ENCODE measurements at regions not wholly inside any gene's neighbourhood (a gene's known extent, or its start where the extent isn't known, plus 50 kb on each side); places are given as distances from the start of the nearest gene placed in this dataset.

DNA sequence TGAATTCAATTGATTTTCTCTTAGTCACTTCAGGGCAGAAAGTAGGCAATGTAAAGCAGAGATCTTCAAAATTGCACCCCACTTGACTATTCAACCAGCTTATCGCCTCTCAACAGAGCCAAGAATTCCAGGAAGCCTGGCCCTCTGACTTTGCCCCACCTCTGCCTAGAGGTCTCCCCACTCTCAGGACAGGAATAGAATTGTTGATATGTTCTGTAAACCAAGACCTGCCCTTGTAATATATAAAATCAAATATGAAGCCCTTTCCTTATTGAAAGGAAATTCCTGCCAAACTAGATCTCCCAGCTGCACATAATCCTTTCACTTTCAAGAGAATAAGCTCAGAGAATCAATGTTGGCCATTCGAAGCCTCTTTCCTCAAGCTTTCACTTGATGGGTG is 116.1 kb upstream of the DPT start:
- H3K9me3 ChIP-seq, result no peaks in the 10 kb centered on the region
- peak overlapping the region in 3 of 4 donors; percentile 23 to 50 (median 45) for H3K27ac ChIP-seq
- in situ Hi-C loops (cut with MboI; ENCODE audit: low pct_ligation_motif_present in 1 of 4, low pct_unique_long_range_greater_than_20kb in 1 of 4, low sequenced_read_pairs in 3 of 4), result no loop called here
- no peaks in the 10 kb centered on the region for H3K36me3 ChIP-seq
- intact Hi-C loops (cut with DNase I; ENCODE audit: low total_unique reads), result no loop called here
- no peak overlapping the region for H3K4me3 ChIP-seq
- peak; percentile 28 for DNase-seq
- H3K27me3 ChIP-seq, result no peaks in the 10 kb centered on the region
- TF ChIP-seq EP300 (IDR thresholded peaks at IDR 0.05; ENCODE audit: low read depth) (no peak), POLR2A (IDR thresholded peaks at IDR 0.05) (no peak), POLR2AphosphoS5 (IDR thresholded peaks at IDR 0.05) (no peak)
- peaks cover 0 to 39% (median 5%) of the 10 kb centered on the region in 4 donors for H3K4me1 ChIP-seq
- WGBS, 2 donors (ENCODE audit: low coverage in 1 of 2), result 56 to 80% methylated on average over 1 to 2 of the region's 2 CpGs

DNA sequence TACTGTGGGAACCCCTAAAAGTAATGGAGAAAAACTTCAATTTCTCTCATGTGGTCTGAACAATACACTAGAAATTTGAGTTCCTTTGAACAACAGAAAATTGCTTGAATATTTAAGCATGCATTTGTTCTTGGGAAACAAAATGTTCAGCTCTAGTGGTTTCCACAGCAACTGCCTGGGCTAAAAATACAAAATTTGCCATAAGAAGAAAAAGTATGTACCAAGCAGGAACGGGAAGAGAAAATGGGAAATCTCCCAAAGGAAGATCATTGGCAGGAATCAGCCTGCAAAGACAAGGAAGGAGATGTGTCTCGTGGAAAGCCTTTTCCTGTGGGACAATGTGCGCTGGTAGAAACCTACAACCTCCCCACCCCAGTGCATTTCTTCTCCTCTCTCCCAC is 119.0 kb upstream of the DPT start:
- Histone ChIP-seq H3K4me3 (no peak overlapping the region), H3K9me3 (peaks cover 0 to 3% of the 10 kb centered on the region in 2 donors), H3K27me3 (no peaks in the 10 kb centered on the region), H3K4me1 (peaks cover 0 to 32% (median 5%) of the 10 kb centered on the region in 4 donors), H3K27ac (no peak overlapping the region), H3K36me3 (no peaks in the 10 kb centered on the region)
- 76 to 82% methylated on average over 3 of the region's 3 CpGs for WGBS, 2 donors (ENCODE audit: low coverage in 1 of 2)
- DNase-seq, result no peak
- in situ Hi-C loops (cut with MboI; ENCODE audit: low pct_ligation_motif_present in 1 of 4, low pct_unique_long_range_greater_than_20kb in 1 of 4, low sequenced_read_pairs in 3 of 4) (no loop called here), intact Hi-C loops (cut with DNase I; ENCODE audit: low total_unique reads) (no loop called here)
- TF ChIP-seq EP300 (IDR thresholded peaks at IDR 0.05; ENCODE audit: low read depth), result no peak
- TF ChIP-seq, protein P1, sequence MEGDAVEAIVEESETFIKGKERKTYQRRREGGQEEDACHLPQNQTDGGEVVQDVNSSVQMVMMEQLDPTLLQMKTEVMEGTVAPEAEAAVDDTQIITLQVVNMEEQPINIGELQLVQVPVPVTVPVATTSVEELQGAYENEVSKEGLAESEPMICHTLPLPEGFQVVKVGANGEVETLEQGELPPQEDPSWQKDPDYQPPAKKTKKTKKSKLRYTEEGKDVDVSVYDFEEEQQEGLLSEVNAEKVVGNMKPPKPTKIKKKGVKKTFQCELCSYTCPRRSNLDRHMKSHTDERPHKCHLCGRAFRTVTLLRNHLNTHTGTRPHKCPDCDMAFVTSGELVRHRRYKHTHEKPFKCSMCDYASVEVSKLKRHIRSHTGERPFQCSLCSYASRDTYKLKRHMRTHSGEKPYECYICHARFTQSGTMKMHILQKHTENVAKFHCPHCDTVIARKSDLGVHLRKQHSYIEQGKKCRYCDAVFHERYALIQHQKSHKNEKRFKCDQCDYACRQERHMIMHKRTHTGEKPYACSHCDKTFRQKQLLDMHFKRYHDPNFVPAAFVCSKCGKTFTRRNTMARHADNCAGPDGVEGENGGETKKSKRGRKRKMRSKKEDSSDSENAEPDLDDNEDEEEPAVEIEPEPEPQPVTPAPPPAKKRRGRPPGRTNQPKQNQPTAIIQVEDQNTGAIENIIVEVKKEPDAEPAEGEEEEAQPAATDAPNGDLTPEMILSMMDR (IDR thresholded peaks at IDR 0.05), result no peak
- no peak for TF ChIP-seq POLR2A (IDR thresholded peaks at IDR 0.05)
- no peak for TF ChIP-seq POLR2AphosphoS5 (IDR thresholded peaks at IDR 0.05)

- Histone ChIP-seq H3K27ac (peak overlapping the region in 1 of 4 donors; percentile 4), H3K4me3 (no peak overlapping the region), H3K4me1 (peaks cover 0 to 11% (median 3%) of the 10 kb centered on the region in 4 donors), H3K9me3 (peaks cover 0 to 8% of the 10 kb centered on the region in 2 donors), H3K27me3 (no peaks in the 10 kb centered on the region), H3K36me3 (no peaks in the 10 kb centered on the region)
- in situ Hi-C loops (cut with MboI; ENCODE audit: low pct_ligation_motif_present in 1 of 4, low pct_unique_long_range_greater_than_20kb in 1 of 4, low sequenced_read_pairs in 3 of 4) (no loop called here), intact Hi-C loops (cut with DNase I; ENCODE audit: low total_unique reads) (no loop called here)
- DNase-seq, result no peak
- TF ChIP-seq, protein P1 (IDR thresholded peaks at IDR 0.05), result no peak
- TF ChIP-seq POLR2A (IDR thresholded peaks at IDR 0.05) (no peak), POLR2AphosphoS5 (IDR thresholded peaks at IDR 0.05) (no peak), EP300 (IDR thresholded peaks at IDR 0.05; ENCODE audit: low read depth) (no peak)
These were observed 132.5 kb upstream of the DPT start for GRCh38 chr1:168861421-168862004.

- no peaks in the 10 kb centered on the region for H3K27me3 ChIP-seq
- 49 to 52% methylated on average over 4 to 5 of the region's 5 CpGs for WGBS, 2 donors (ENCODE audit: low coverage in 1 of 2)
- intact Hi-C loops (cut with DNase I; ENCODE audit: low total_unique reads) (no loop called here), in situ Hi-C loops (cut with MboI; ENCODE audit: low pct_ligation_motif_present in 1 of 4, low pct_unique_long_range_greater_than_20kb in 1 of 4, low sequenced_read_pairs in 3 of 4) (no loop called here)
- peaks cover 0 to 8% of the 10 kb centered on the region in 2 donors for H3K9me3 ChIP-seq
- H3K4me3 ChIP-seq, result no peak overlapping the region
- peaks cover 0 to 11% (median 3%) of the 10 kb centered on the region in 4 donors for H3K4me1 ChIP-seq
- no peak overlapping the region for H3K27ac ChIP-seq
- no peak for DNase-seq
- no peaks in the 10 kb centered on the region for H3K36me3 ChIP-seq
- TF ChIP-seq EP300 (IDR thresholded peaks at IDR 0.05; ENCODE audit: low read depth) (no peak), POLR2A (IDR thresholded peaks at IDR 0.05) (no peak), POLR2AphosphoS5 (IDR thresholded peaks at IDR 0.05) (no peak)
- TF ChIP-seq, protein P1 (IDR thresholded peaks at IDR 0.05), result no peak
These were observed 134.8 kb upstream of the DPT start for GRCh38 chr1:168863772-168864171.

GRCh38 chr1:168864266-168864665 is 135.3 kb upstream of the DPT start:
- peaks cover 0 to 5% of the 10 kb centered on the region in 2 donors for H3K9me3 ChIP-seq
- no peak overlapping the region for H3K27ac ChIP-seq
- in situ Hi-C loops (cut with MboI; ENCODE audit: low pct_ligation_motif_present in 1 of 4, low pct_unique_long_range_greater_than_20kb in 1 of 4, low sequenced_read_pairs in 3 of 4) (no loop called here), intact Hi-C loops (cut with DNase I; ENCODE audit: low total_unique reads) (no loop called here)
- TF ChIP-seq, protein P1 (IDR thresholded peaks at IDR 0.05), result no peak
- no peak for TF ChIP-seq POLR2A (IDR thresholded peaks at IDR 0.05)
- TF ChIP-seq POLR2AphosphoS5 (IDR thresholded peaks at IDR 0.05), result no peak
- TF ChIP-seq EP300 (IDR thresholded peaks at IDR 0.05; ENCODE audit: low read depth), result no peak
- H3K4me3 ChIP-seq, result no peak overlapping the region
- H3K27me3 ChIP-seq, result no peaks in the 10 kb centered on the region
- DNase-seq, result no peak
- no peaks in the 10 kb centered on the region for H3K36me3 ChIP-seq
- peaks cover 0 to 11% (median 3%) of the 10 kb centered on the region in 4 donors for H3K4me1 ChIP-seq

Measured in transverse colon (tissue), 4 donors.